ELR (cell line): ENCODE measurements at regions not wholly inside any gene's neighbourhood (a gene's known extent, or its start where the extent isn't known, plus 50 kb on each side); places are given as distances from the start of the nearest gene placed in this dataset.

Experiments
- DNase-seq: peaks from one replicate; pipeline ENCODE4 v3.0.0-alpha.2; 2015; ENCODE audit warnings: low read depth

DNA sequence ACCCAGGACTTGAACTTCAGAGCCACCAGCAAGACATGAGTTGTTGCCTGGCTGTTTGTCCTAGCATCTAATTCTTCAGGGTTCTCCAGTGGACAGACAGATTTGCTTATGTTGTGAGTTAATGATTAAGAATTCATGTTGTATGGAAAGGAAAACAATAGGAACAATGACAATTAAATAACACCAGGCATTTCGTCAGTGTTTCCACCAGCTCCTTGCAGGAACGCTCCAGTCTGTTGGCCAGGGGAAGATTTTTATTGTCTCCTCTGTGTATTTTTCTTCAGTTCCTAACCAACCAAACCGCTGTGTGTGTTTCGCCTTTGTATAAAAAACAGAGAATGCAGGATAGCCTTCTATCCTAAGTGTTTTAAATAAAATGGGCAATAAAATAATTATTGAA lies 64.4 kb upstream of the PTGFR start:
- DNase-seq = no peak

DNA sequence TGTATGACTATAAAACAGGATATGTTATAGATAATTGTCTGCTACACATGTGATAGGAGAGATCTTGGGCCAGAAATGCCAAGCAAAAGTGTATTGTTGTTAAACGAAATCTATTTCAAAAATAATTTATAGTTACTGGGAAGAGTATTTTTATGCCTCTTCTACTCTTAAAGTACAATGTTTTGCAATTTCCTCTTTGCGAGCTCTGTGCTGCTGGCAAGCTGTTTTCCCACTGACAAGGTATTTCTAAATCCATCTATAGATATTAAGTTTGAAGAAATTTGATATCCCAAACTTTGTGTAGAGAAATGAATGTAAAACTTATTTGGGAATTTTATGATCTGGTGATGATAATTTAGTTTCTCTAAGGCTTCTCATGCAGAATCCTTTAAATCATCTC lies 63.3 kb upstream of the PTGFR start:
- no peak for DNase-seq

DNA sequence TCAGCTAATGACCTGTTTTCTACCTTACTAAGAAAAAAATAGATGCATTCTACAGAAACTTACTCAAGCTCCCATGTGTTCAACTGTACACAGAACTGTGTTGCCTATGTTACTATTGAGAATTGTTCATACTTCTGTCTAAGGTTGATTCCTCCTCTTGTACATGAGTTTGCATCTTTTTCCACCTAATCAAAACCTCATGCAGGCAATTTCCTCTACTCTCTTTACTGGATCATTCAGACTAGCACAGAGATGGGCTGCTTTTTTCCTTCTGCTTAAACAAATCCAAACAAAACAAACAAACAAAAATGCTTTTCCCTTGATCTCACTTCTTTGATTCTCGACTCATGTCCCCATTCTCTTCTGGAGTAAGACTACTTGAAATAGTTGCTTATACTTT lies 58.8 kb upstream of the PTGFR start:
- DNase-seq = no peak

DNA sequence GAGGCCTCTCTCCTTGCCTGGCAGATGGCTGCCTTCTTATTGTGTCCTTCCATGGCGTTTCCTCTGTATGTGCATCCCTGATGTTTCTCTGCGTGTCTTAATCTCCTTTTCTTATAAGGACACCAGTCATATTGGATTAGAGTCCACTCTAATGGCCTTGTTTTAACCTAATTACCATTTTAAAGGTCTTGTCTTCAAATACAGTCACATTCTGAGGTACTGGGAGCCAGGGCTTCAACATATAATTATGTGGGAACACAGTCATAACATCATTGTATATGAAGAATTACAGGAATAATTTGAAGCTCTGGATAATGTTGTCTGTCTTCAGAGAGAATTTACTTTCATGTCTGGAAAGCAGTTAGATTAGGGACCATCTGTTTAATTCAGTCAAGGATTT lies 56.4 kb upstream of the PTGFR start:
- DNase-seq = no peak

DNA sequence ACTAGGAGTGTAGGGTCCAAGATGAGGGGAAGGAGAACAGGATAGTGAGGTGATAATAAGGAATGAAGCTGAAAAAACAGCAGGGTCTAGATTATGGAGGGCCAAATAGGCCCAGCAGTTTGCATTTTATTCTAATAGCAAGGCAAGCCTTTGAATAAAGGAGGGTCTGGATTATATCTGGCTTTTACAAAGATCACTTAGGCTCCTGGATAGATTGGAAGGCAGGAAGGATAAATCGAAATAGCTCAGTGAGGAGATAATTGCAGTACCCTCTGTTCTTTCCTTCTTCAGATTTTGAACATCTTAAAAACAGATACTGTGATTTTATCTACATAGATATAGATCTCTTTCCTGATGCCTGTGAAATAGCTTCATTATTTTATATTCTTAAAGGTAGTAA lies 53.8 kb upstream of the PTGFR start:
- DNase-seq = no peak

DNA sequence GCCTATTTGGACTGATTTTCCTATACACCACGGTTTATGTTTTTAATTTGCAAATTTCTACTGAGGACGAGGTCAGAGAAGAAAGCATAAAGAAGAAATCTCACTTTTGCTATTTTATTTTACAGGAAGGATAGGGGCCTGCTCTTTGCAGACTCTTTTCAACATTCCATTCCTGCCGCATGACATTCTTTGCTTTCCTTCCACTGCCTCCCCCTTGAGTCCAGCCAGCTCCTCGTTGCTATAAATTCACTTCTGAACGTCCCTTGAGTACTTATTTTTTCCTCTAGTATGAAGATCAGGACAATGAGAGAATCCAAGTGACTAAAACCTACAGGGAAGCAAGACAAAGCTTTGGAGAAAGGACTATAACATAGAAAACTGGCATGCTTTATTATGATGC lies 53.4 kb upstream of the PTGFR start:
- DNase-seq = no peak

DNA sequence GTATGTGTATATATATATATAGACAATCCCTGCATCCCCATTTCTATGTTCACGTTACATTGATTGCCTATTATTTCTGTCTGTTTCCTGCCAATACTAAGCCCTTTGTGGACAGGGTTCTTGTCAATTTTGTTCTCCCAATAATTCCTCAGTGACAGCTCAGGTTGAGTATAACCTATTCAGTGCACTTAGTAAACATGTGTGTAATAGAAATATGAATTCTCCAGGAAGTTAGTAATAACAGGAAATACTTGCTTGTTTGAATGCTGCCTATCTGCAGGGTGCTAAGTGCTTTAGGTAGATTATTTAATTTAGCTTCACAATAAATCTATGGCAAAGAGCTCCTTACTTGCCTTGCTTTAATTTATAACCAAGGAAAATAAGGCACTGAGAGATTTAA lies 52.8 kb upstream of the PTGFR start:
- no peak for DNase-seq

DNA sequence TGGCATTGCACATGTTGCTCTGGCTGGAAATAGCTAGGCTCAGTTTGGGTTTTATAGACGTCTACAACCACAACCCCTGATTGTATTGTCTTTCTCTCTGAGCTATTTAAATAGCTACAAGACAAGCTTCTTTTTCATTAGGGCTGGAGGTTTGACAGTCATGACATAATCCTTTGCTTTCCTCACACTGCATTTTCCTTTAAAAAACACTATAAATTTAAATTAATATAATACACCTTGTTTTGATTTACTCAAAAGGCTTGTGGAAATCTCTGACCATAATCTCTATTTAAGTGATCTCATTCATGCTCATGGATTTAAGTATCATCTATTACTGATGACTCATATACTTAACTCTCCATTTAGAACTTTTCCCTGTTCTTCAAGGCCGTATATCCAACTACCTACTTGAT lies 50.4 kb upstream of the PTGFR start:
- peak; percentile 69 for DNase-seq
